Memory B cell (primary cell): ENCODE measurements at regions not wholly inside any gene's neighbourhood (a gene's known extent, or its start where the extent isn't known, plus 50 kb on each side); places are given as distances from the start of the nearest gene placed in this dataset.

Experiments used
- ATAC-seq: fragments of 150-1000 bp; cut with Tn5 transposase; 2 replicates; pipeline ENCODE4 v1.10.0; 2021; ENCODE audit warnings: low read depth, mild to moderate bottlenecking, moderate library complexity
- DNase-seq, 2 donors: peaks; one replicate each; pipeline ENCODE4 v3.0.0; 2022; ENCODE audit warnings: low spot score in 2 of 2
- H3K27ac Mint-ChIP-seq: one replicate; pipeline ENCODE4 v1.8.0; 2022; ENCODE audit warnings: mild to moderate bottlenecking, moderate library complexity, mixed read lengths
- H3K27me3 Mint-ChIP-seq: one replicate; pipeline ENCODE4 v1.8.0; 2022; ENCODE audit warnings: mixed read lengths
- H3K36me3 Mint-ChIP-seq: one replicate; pipeline ENCODE4 v1.8.0; 2022; ENCODE audit warnings: mild to moderate bottlenecking, mixed read lengths
- H3K4me1 Mint-ChIP-seq: one replicate; pipeline ENCODE4 v1.8.0; 2022; ENCODE audit warnings: mixed read lengths
- H3K4me3 Mint-ChIP-seq: one replicate; pipeline ENCODE4 v1.8.0; 2022; ENCODE audit warnings: mild to moderate bottlenecking, moderate library complexity, mixed read lengths
- H3K9me3 Mint-ChIP-seq: one replicate; pipeline ENCODE4 v1.8.0; 2022; ENCODE audit warnings: mixed read lengths

DNA sequence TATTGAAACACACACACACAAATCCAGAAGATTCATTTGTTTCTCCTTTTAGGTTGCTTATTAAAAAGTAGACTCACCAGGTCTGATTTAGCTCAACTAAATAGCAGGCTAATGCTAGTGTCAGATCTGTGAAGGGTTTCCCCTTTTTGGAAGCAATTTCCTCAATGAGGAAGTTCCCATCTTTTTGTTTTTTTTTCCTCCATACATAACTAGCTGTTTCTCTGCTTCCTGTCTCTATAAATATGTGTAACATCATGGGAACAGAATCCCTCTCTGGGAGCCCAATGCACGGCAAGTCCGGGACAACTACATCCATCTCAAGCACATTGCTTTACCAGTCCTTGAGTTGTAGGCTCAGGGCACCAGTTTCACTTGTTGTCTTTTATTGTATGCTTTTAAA, 1421.1 kb downstream of the PLA2G4A start:
- ATAC-seq: no peak

DNA sequence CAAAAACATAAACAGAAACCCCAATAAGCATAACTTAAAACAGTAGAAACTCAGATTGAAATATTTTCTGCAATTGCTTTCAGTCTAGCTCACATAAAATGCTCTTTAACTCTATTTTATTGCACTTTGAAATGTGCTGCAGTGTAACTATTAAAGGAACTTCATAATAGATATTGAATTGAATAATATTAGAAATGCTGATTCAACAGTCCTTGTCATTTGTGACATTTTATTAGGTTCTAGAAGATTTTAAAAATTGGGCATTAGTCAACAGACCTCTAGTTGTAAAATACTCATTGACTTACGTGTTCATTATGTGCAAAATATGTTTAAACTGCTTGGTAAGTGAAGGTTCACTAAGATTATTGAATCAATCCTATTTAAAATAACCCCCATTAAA, 1422.3 kb downstream of the PLA2G4A start:
- no peaks in the 10 kb centered on the region for H3K27me3 Mint-ChIP-seq
- no peak overlapping the region for H3K4me3 Mint-ChIP-seq
- no peaks in the 10 kb centered on the region for H3K4me1 Mint-ChIP-seq
- H3K9me3 Mint-ChIP-seq: peaks cover 2% of the 10 kb centered on the region
- H3K36me3 Mint-ChIP-seq: no peaks in the 10 kb centered on the region
- H3K27ac Mint-ChIP-seq: no peak overlapping the region
- DNase-seq (no peak), ATAC-seq (no peak)

More for the DNA sequence above, 1421.1 kb downstream of the PLA2G4A start:
- H3K4me3 Mint-ChIP-seq: no peak overlapping the region
- H3K4me1 Mint-ChIP-seq: no peaks in the 10 kb centered on the region
- peaks cover 2% of the 10 kb centered on the region for H3K9me3 Mint-ChIP-seq
- no peak for DNase-seq
- no peaks in the 10 kb centered on the region for H3K36me3 Mint-ChIP-seq
- H3K27me3 Mint-ChIP-seq: no peaks in the 10 kb centered on the region
- H3K27ac Mint-ChIP-seq: no peak overlapping the region

DNA sequence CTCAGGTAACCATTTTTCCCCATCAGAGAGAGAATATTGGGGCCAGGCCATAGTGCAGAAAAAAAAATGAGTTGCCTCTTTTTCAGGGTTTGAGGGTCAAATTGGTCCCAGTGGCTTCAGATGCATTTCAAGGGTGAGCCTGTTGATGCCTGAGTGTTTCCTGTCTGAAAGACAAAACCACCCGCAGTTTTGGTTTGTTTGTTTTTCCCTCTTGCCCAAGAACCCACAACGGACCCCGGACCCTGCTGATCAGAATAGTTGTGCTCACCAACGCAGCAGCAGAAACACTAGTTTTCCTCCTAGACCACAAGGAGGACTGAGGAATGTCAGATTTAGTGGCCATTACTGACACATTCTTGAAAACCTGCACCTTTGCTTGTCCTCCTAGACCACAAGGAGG, 1433.1 kb downstream of the PLA2G4A start:
- no peak for ATAC-seq
- DNase-seq: no peak
- no peaks in the 10 kb centered on the region for H3K36me3 Mint-ChIP-seq
- H3K4me3 Mint-ChIP-seq: no peak overlapping the region
- H3K9me3 Mint-ChIP-seq: peaks cover 10% of the 10 kb centered on the region
- H3K27ac Mint-ChIP-seq: no peak overlapping the region
- no peaks in the 10 kb centered on the region for H3K27me3 Mint-ChIP-seq
- no peaks in the 10 kb centered on the region for H3K4me1 Mint-ChIP-seq

DNA sequence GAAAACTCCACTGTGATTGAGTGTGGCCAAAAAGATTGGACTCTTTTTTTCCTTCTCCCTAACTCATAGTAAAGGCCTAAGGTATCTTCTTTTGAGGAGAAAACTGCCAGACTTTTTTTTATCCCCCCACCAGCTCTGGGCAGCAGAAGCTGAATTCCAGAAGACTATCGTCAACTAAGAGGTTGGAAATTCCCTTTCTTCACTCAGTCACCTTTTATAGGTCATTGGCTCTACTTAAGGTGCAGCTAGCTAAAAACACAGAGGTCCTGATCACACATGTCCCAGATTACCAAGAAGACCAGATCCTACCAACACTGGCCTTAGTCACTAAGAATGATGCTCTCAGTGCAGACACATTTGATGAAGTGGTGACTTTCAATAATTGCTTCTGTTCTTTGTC, 1441.2 kb downstream of the PLA2G4A start:
- Mint-ChIP-seq H3K4me3 (no peak overlapping the region), H3K36me3 (no peaks in the 10 kb centered on the region), H3K4me1 (no peaks in the 10 kb centered on the region), H3K27ac (no peak overlapping the region), H3K27me3 (no peaks in the 10 kb centered on the region), H3K9me3 (peaks cover 2% of the 10 kb centered on the region)
- DNase-seq (no peak), ATAC-seq (no peak)

DNA sequence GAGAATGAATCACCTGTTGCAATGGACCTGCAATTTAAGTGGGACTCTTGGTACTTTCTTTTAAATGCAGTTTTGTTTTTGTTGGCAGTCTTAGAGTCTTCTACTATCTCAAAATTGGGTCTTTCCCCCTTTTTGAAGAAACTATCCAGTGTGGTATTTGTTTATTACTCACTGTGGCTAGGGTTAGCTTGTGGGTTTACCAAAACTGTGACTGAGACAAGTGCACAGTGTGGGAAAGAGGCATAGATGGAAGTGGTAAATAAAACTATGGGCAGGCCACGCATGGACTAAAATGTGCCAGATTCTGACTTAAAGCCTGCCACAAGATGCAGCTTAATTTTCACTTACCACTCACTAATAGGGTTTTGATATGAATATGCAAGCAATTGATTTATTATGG, 1441.7 kb downstream of the PLA2G4A start:
- Mint-ChIP-seq H3K4me3 (no peak overlapping the region), H3K9me3 (peaks cover 2% of the 10 kb centered on the region), H3K36me3 (no peaks in the 10 kb centered on the region), H3K27me3 (no peaks in the 10 kb centered on the region), H3K27ac (no peak overlapping the region), H3K4me1 (no peaks in the 10 kb centered on the region)
- DNase-seq: no peak
- ATAC-seq: no peak

DNA sequence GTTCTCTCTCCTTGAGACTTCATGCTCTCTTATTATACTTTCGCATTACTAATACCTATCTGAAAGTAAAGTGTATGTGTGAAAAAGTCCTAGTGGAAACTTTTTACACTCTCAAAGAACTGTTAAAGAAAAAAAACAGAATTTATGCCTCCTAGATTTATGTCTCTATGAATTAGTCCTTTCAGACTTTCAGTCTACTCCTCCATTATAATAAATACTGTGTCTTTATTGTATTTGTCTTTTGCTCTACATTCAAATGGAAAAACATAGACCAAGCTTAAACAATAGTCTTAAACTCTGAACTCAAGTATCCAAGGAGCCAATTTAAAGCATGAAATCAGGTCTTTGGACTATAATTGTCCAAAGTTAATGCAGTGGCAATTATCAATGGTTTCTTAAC, 1449.0 kb downstream of the PLA2G4A start:
- DNase-seq: no peak
- ATAC-seq: no peak
- H3K9me3 Mint-ChIP-seq: peaks cover 7% of the 10 kb centered on the region
- H3K27ac Mint-ChIP-seq: no peak overlapping the region
- H3K4me1 Mint-ChIP-seq: no peaks in the 10 kb centered on the region
- H3K36me3 Mint-ChIP-seq: no peaks in the 10 kb centered on the region
- H3K27me3 Mint-ChIP-seq: no peaks in the 10 kb centered on the region
- no peak overlapping the region for H3K4me3 Mint-ChIP-seq

DNA sequence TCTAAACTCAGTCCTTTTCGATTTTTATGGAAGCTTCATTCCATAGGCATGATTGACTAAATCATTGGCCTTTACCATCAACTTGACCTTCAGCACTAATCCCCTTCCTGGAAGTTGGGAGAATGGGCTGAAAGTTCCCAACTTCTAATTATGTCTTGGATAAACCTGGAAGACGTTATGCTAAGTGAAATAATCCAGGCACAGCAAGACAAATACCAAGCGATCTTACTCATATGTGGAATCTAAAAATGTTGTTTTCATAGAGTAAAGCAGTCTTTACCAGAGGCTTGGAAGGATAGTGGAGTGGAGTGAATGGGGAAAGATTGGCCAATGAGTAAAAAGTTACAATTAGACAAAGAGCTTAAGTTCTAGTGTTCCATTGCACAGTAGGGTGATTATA, 1453.2 kb downstream of the PLA2G4A start:
- H3K4me1 Mint-ChIP-seq: no peaks in the 10 kb centered on the region
- DNase-seq (no peak), ATAC-seq (no peak)
- H3K4me3 Mint-ChIP-seq: no peak overlapping the region
- H3K9me3 Mint-ChIP-seq: peaks cover 7% of the 10 kb centered on the region
- H3K27ac Mint-ChIP-seq: no peak overlapping the region
- H3K27me3 Mint-ChIP-seq: no peaks in the 10 kb centered on the region
- no peaks in the 10 kb centered on the region for H3K36me3 Mint-ChIP-seq

DNA sequence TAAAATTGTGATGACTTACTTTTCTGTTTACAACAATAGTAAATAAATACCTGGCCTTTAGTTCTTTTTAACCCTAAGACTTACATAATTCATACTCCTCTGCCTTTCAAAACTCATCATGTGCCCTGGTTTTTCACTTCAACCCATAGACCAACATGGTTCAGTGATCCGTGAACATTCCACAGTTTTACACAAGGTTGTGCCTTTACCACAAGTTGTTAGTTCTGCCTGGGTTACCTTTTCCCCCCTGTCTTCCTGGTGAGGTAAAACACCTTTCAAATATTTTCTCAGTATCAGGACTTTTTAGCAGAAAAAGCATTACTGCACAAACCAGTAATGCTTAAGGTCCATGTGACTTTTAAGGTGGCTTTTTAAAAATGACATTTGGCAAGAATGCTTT, 1466.4 kb downstream of the PLA2G4A start:
- no peak overlapping the region for H3K4me3 Mint-ChIP-seq
- no peaks in the 10 kb centered on the region for H3K4me1 Mint-ChIP-seq
- no peaks in the 10 kb centered on the region for H3K27me3 Mint-ChIP-seq

DNA sequence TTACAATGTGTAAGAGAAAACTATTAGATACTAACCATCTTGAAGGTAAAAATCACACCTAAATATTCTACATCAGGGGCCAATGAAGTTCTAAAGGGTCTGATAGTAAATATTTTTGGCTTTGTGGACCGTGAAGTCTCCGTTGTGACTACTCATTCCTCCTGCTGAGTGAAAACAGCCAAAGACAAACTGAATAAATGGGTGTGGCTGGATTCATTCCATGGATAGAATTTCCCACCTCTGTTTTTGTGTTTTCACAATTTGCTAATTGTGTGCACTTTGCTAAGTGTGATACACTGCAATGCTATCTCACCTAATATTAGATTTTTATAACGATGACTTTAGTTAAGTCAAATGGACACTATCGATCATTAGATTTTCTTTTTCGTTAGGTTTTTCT, 1474.0 kb downstream of the PLA2G4A start:
- DNase-seq: no peak
- no peak overlapping the region for H3K27ac Mint-ChIP-seq
- no peaks in the 10 kb centered on the region for H3K4me1 Mint-ChIP-seq
- no peak overlapping the region for H3K4me3 Mint-ChIP-seq
- no peaks in the 10 kb centered on the region for H3K36me3 Mint-ChIP-seq
- peaks cover 5% of the 10 kb centered on the region for H3K9me3 Mint-ChIP-seq
- H3K27me3 Mint-ChIP-seq: no peaks in the 10 kb centered on the region
- ATAC-seq: no peak

More for the DNA sequence above, 1466.4 kb downstream of the PLA2G4A start:
- H3K36me3 Mint-ChIP-seq: no peaks in the 10 kb centered on the region
- peaks cover 5% of the 10 kb centered on the region for H3K9me3 Mint-ChIP-seq
- DNase-seq (no peak), ATAC-seq (no peak)
- H3K27ac Mint-ChIP-seq: no peak overlapping the region

DNA sequence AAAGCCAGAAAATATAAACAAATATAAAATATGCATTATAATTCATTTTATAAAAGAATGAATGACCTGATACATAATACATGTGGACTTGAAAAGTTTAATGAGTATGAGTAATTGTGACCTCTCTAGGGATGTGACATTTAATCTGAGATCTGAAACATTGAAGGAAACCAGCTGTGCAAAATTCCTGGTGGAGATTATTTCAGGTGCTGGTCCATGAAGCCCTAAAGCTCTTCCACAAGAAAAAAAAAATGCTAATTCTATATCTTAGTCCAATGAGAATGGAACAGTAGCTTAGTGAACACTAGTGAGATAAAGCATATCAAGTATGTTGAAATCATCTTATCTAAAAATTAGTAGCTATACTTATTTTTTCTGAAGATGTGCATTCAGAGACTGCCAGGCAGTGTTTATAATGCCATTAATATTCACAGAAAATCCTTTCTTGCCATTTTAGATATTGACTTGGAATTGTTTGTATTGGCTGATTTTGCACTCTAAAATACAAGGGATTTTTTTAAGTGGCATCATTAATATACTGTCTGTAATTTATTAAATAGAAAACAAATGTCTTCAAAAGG, 1485.9 kb downstream of the PLA2G4A start:
- H3K4me3 Mint-ChIP-seq: no peak overlapping the region
- no peaks in the 10 kb centered on the region for H3K4me1 Mint-ChIP-seq
- peaks cover 3% of the 10 kb centered on the region for H3K9me3 Mint-ChIP-seq
- no peaks in the 10 kb centered on the region for H3K27me3 Mint-ChIP-seq
- H3K36me3 Mint-ChIP-seq: no peaks in the 10 kb centered on the region
- DNase-seq: no peak
- ATAC-seq: no peak
- H3K27ac Mint-ChIP-seq: no peak overlapping the region

DNA sequence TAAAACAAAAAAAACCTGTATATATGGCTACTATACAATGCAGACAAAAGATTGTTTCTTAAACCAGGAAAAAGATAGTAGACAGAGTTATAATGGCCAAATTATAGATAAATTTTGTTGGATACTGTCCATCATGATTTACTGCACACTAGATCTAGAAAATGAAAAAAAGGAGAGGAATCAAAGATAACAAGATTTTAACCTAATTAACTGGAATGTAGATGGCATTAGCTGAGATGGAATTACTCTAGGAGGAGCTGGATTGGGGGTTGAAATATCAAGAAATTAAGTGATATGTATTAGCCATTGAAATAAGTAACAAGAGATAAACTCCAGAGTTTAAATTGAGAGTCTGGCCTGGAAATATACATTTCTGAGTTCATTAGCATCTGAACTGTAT, 1489.1 kb downstream of the PLA2G4A start:
- Mint-ChIP-seq H3K36me3 (no peaks in the 10 kb centered on the region), H3K9me3 (peaks cover 4% of the 10 kb centered on the region), H3K27me3 (no peaks in the 10 kb centered on the region), H3K27ac (no peak overlapping the region), H3K4me1 (no peaks in the 10 kb centered on the region), H3K4me3 (no peak overlapping the region)
- no peak for DNase-seq
- no peak for ATAC-seq

DNA sequence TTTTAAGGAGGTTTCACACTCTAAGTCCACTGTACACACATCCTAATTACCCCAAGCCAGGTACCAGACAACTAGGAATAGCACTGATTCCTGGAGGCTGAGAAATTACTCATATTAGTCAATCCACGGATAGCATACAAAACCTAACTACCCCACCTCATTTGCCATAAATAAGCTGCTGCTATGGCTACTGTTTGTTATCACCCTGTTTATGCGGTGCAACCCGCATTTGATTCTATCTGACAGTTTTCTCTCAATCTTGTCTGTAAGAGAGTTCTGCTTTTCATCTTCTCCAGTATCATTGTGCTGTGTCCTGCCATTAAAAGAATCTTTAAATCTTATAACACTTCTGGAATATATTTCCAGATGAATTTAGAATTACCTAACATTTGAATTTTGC, 1496.5 kb downstream of the PLA2G4A start:
- no peak for ATAC-seq
- no peaks in the 10 kb centered on the region for H3K27me3 Mint-ChIP-seq
- peaks cover 3% of the 10 kb centered on the region for H3K9me3 Mint-ChIP-seq
- no peaks in the 10 kb centered on the region for H3K4me1 Mint-ChIP-seq
- no peak overlapping the region for H3K4me3 Mint-ChIP-seq
- H3K27ac Mint-ChIP-seq: no peak overlapping the region
- no peaks in the 10 kb centered on the region for H3K36me3 Mint-ChIP-seq
- DNase-seq: no peak

DNA sequence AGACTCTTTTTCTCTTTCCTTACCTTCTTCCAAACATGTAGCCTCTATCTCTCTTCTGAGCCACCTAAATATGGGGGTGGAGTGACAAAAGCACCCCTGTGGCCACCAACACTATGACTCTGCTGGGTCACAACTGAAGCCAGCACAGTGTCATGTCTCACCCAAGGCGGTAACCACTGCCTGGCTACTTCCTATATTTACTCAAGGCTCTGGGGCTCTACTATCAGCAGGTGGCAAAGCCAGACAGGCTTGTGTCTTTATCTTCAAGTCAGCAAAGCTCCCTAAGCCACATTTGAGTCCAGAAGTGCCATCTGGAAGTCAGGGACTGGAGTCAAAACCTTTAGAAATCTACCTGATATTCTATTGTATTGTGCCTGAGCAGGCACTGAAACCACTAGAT, 1515.2 kb downstream of the PLA2G4A start:
- no peaks in the 10 kb centered on the region for H3K4me1 Mint-ChIP-seq
- H3K27ac Mint-ChIP-seq: no peak overlapping the region
- no peaks in the 10 kb centered on the region for H3K9me3 Mint-ChIP-seq
- H3K4me3 Mint-ChIP-seq: no peak overlapping the region
- no peaks in the 10 kb centered on the region for H3K36me3 Mint-ChIP-seq
- ATAC-seq (no peak), DNase-seq (no peak)
- H3K27me3 Mint-ChIP-seq: no peaks in the 10 kb centered on the region

DNA sequence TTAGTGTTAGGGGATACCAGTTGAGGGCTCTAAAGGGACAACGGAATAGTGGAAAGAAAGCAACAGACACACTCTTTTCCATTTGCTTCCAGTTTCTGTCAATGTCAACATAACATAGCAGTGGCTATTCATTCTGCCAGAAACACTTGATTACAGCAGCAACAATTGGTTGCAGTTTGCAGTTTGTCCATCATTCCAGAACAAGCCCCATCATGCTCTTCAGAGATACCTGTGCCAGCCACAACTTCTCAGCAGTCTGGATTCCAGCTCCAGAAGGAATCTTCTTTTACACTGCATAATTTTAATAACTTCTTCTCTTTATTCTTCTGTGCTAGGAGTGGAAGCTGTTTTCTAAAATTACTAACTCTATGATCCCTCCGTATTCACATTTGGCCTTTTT, 1521.4 kb downstream of the PLA2G4A start:
- no peaks in the 10 kb centered on the region for H3K4me1 Mint-ChIP-seq
- ATAC-seq: no peak

DNA sequence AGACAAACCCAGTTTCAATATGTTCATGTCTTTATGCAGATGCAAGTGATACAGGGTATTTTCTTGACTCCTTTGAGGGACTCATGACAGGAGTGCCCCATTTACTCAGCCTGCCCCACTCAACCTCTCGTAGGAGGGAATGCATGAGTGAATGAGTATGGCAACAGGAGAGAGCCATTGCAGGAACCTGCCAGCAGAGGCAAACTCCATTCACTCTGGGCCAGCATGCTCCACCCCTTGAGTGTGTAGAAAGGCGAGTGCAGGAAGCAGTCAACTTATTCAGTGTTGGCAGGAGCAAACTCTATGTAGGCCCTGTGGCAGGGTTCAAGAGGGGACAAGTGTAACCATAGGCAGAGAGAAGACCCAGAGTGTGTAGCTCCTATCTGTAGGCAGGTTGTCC, 1526.3 kb downstream of the PLA2G4A start:
- H3K9me3 Mint-ChIP-seq: peaks cover 7% of the 10 kb centered on the region
- no peaks in the 10 kb centered on the region for H3K27me3 Mint-ChIP-seq
- H3K4me3 Mint-ChIP-seq: no peak overlapping the region

More for the DNA sequence above, 1521.4 kb downstream of the PLA2G4A start:
- Mint-ChIP-seq H3K9me3 (peaks cover 2% of the 10 kb centered on the region), H3K4me3 (no peak overlapping the region), H3K27me3 (no peaks in the 10 kb centered on the region), H3K27ac (no peak overlapping the region), H3K36me3 (no peaks in the 10 kb centered on the region)
- DNase-seq: no peak

More for the DNA sequence above, 1526.3 kb downstream of the PLA2G4A start:
- no peaks in the 10 kb centered on the region for H3K4me1 Mint-ChIP-seq
- H3K27ac Mint-ChIP-seq: no peak overlapping the region
- DNase-seq (no peak), ATAC-seq (no peak)
- H3K36me3 Mint-ChIP-seq: no peaks in the 10 kb centered on the region
